ENCODE measurements at regions not wholly inside any gene's neighbourhood (a gene's known extent, or its start where the extent isn't known, plus 50 kb on each side); places are given as distances from the start of the nearest gene placed in this dataset.

DNA sequence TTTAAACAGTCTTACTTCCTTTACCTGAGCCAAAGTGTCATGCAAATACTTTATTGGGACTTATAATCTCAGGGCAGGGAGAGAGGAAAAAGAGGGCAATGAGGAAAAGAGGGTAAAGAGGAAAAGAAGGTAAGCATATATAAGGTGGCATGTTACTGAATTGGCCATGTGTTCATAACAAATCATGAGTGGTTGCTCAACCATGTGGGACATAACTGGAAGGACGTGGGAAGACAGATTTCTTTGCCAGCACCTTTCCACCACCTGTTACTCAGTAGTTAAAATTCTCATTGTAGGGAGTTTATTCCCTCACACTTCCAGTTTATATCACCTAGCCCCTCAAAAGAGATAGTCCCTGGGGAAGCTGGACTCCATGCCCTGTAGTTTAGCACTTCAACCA is 54.7 kb upstream of the TPRG1 start:
- no peak for DNase-seq (ENCODE audit: low spot score)

DNA sequence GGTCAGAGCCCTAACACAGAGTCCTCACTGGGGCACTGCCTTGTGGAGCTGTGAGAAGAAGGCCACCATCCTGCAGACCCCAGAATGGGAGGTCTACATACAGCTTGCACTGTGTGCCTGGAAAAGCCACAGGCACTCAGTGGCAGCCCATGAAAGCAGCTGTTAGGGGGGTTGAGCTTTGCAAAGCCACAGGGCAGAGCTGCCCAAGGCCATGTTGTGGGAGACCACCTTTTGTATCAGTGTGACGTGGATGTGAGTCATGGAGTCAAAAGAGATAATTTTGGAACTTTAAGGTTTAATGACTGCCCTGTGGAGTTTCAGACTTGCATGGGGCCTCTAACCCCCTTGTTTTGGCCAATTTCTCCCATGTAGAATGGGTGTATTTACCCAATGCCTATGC is 52.9 kb upstream of the TPRG1 start:
- no peak for DNase-seq (ENCODE audit: low spot score)

GRCh38 chr3:189119950-189120349 is 51.8 kb upstream of the TPRG1 start:
- DNase-seq (ENCODE audit: low spot score), result no peak

- DNase-seq (ENCODE audit: low spot score), result no peak
Observed at GRCh38 chr3:189121092-189121491, 50.7 kb upstream of the TPRG1 start.

Data from globus pallidus (tissue), 1 donor.